Left lung (tissue), 4 donors: ENCODE measurements at regions not wholly inside any gene's neighbourhood (a gene's known extent, or its start where the extent isn't known, plus 50 kb on each side); places are given as distances from the start of the nearest gene placed in this dataset.

ENCODE experiments used
- ATAC-seq: fragments of 200-7000 bp; cut with Tn5 transposase; one replicate; pipeline ENCODE4 v1.9.1; 2020; ENCODE audit warnings: moderate library complexity
- DNase-seq, 4 donors: peaks; one replicate each; pipeline ENCODE4 v3.0.0-alpha.2; 2013 to 2020
- H3K27ac ChIP-seq, 2 donors: fragments of 200-600 bp; sonication (generic) in 1 of 2; one replicate each; pipeline versions ENCODE4 v1.5.0 to v1.8.0; 2020 to 2021
- H3K27me3 ChIP-seq, 2 donors: fragments of 200-600 bp; sonication (generic) in 1 of 2; one replicate each; pipeline versions ENCODE4 v1.5.0 to v1.8.0; 2020 to 2021
- H3K36me3 ChIP-seq, 2 donors: fragments of 200-600 bp; sonication (generic) in 1 of 2; one replicate each; pipeline versions ENCODE4 v1.5.0 to v1.8.0; 2020 to 2021
- H3K4me1 ChIP-seq, 2 donors: fragments of 200-600 bp; one replicate each; pipeline ENCODE4 v1.8.0; 2021
- H3K4me3 ChIP-seq, 2 donors: fragments of 200-600 bp; sonication (generic) in 1 of 2; one replicate each; pipeline versions ENCODE4 v1.5.0 to v1.8.0; 2020 to 2021; ENCODE audit warnings: mild to moderate bottlenecking in 1 of 2
- H3K9me3 ChIP-seq, 2 donors: fragments of 200-600 bp; sonication (generic) in 1 of 2; one replicate each; pipeline versions ENCODE4 v1.5.0 to v1.8.0; 2020 to 2021
- CTCF ChIP-seq, 2 donors: fragments of 200-600 bp; sonication (generic) in 1 of 2; IDR thresholded peaks; one replicate each; pipeline versions ENCODE4 v1.5.0 to v1.8.0; 2021; ENCODE audit warnings: antibody characterized with exemption in 2 of 2
- intact Hi-C, 2 donors: fragments of 100-400 bp; cut with DNase I; formaldehyde crosslinking; loops; one replicate each; pipeline versions ENCODE4 v1.11.2 to v1.14.2; 2022
- donor health status: DM: no; HTN: yes; CAD: no.
- donor health status: DM: no; HTN: no; CAD: no.

- peak in 2 of 4 donors; percentile 66 to 72 for DNase-seq
- no peak overlapping the region for H3K27ac ChIP-seq
- H3K9me3 ChIP-seq = no peaks in the 10 kb centered on the region
- no peak for TF ChIP-seq CTCF (IDR thresholded peaks at IDR 0.05)
- H3K27me3 ChIP-seq = no peaks in the 10 kb centered on the region
- ATAC-seq = peak; percentile 86
- peaks cover 0 to 13% of the 10 kb centered on the region in 2 donors for H3K4me1 ChIP-seq
- no peaks in the 10 kb centered on the region for H3K36me3 ChIP-seq
- intact Hi-C loops = no loop called here
- no peak overlapping the region for H3K4me3 ChIP-seq
Observed at GRCh38 chr6:150717419-150717818, 117.7 kb downstream of the PLEKHG1 start.

GRCh38 chr6:150719099-150719766 lies 119.5 kb downstream of the PLEKHG1 start:
- no peak overlapping the region for H3K4me3 ChIP-seq
- no peaks in the 10 kb centered on the region for H3K27me3 ChIP-seq
- TF ChIP-seq CTCF (IDR thresholded peaks at IDR 0.05) = no peak
- peak overlapping the region in 1 of 2 donors; percentile 54 for H3K27ac ChIP-seq
- no peaks in the 10 kb centered on the region for H3K36me3 ChIP-seq
- H3K4me1 ChIP-seq = peaks cover 0 to 13% of the 10 kb centered on the region in 2 donors
- ATAC-seq (peak; percentile 4), DNase-seq (no peak)
- H3K9me3 ChIP-seq = no peaks in the 10 kb centered on the region
- intact Hi-C loops = no loop called here

GRCh38 chr6:150719831-150720230 lies 120.1 kb downstream of the PLEKHG1 start:
- no peak for TF ChIP-seq CTCF (IDR thresholded peaks at IDR 0.05)
- intact Hi-C loops = no loop called here
- peak overlapping the region in 1 of 2 donors; percentile 54 for H3K27ac ChIP-seq

GRCh38 chr6:150720774-150721233 lies 121.1 kb downstream of the PLEKHG1 start:
- ATAC-seq (peak; percentile 67), DNase-seq (peak in 1 of 4 donors; percentile 79)
- no peaks in the 10 kb centered on the region for H3K27me3 ChIP-seq
- intact Hi-C loops = no loop called here
- no peaks in the 10 kb centered on the region for H3K36me3 ChIP-seq
- H3K9me3 ChIP-seq = no peaks in the 10 kb centered on the region
- H3K4me1 ChIP-seq = peaks cover 0 to 13% of the 10 kb centered on the region in 2 donors
- TF ChIP-seq CTCF (IDR thresholded peaks at IDR 0.05) = no peak
- H3K27ac ChIP-seq = peak overlapping the region; percentile 14 to 26
- no peak overlapping the region for H3K4me3 ChIP-seq

More at GRCh38 chr6:150719831-150720230, 120.1 kb downstream of the PLEKHG1 start:
- DNase-seq = no peak
- Histone ChIP-seq H3K36me3 (no peaks in the 10 kb centered on the region), H3K4me1 (peaks cover 0 to 13% of the 10 kb centered on the region in 2 donors), H3K9me3 (no peaks in the 10 kb centered on the region), H3K4me3 (no peak overlapping the region), H3K27me3 (no peaks in the 10 kb centered on the region)
- ATAC-seq = no peak

GRCh38 chr6:150721418-150722266 lies 122.0 kb downstream of the PLEKHG1 start:
- Histone ChIP-seq H3K27ac (peak overlapping the region in 1 of 2 donors; percentile 26), H3K4me1 (peaks cover 0 to 13% of the 10 kb centered on the region in 2 donors), H3K4me3 (no peak overlapping the region), H3K9me3 (no peaks in the 10 kb centered on the region), H3K27me3 (no peaks in the 10 kb centered on the region), H3K36me3 (no peaks in the 10 kb centered on the region)
- ATAC-seq = no peak
- TF ChIP-seq CTCF (IDR thresholded peaks at IDR 0.05) = no peak
- no peak for DNase-seq
- intact Hi-C loops = no loop called here
